GM19372 (cell line): ENCODE measurements at regions not wholly inside any gene's neighbourhood (a gene's known extent, or its start where the extent isn't known, plus 50 kb on each side); places are given as distances from the start of the nearest gene placed in this dataset.
"Not testable (repeated sequence)": the region's sequence is repeated elsewhere in the genome, so short reads cannot be mapped to it uniquely, and the experiment has no call there.

Experiments used
- ATAC-seq: cut with Tn5 transposase; IDR thresholded peaks from one replicate; pipeline ENCODE4 v1.9.1; 2021; ENCODE audit warnings: mild to moderate bottlenecking, low read depth, moderate library complexity; ENCODE audit not compliant: unreplicated experiment

GRCh38 chr9:109652971-109653370, 127.0 kb upstream of the PALM2AKAP2 start:
- no peak for ATAC-seq

GRCh38 chr9:109653470-109653869, 126.5 kb upstream of the PALM2AKAP2 start:
- no peak for ATAC-seq

DNA sequence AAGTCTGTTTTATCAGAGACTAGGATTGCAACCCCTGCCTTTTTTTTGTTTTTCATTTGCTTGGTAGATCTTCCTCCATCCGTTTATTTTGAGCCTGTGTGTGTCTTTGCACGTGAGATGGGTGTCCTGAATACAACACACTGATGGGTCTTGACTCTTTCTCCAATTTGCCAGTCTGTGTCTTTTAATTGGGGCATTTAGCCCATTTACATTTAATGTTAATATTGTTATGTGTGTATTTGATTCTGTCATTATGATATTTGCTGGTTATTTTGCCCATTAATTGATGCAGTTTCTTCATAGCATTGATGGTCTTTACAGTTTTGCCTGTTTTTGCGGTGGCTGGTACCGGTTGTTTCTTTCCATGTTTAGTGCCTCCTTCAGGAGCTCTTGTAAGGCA, 116.0 kb upstream of the PALM2AKAP2 start:
- ATAC-seq = not testable (repeated sequence)

DNA sequence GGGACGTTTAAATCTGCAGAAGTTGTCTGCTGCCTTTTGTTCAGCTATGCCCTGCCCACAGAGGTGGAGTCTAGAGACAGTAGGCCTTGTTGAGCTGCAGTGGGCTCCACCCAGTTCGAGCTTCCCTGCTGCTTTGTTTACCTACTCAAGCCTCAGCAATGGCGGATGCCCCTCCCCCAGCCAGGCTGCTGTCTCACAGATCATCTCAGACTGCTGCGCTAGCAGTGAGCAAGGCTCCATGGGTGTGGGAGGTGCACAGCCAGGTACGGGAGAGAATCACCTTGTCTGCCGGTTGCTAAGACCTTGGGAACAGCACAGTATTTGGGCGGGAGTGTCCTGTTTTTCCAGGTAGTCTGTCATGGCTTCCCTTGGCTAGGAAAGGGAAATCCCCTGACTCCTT, 114.3 kb upstream of the PALM2AKAP2 start:
- not testable (repeated sequence) for ATAC-seq

DNA sequence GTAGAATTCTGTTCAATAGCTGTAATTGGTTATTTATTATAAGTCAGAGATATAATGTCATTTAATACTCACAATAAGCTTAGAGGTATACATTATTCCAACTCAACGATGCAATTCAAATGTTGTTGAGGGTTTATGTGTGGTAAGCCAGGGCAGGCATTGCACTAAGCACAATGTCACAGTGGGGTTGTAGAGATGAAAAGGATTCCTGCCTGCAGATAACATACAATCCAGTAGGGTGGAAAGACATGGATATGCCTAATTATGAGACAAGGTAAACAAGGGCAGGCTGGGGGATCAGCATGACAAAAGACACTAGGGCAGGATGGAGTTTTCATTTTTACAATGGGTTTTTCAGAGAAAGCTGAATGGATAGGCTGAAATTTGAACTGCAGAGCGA, 98.7 kb upstream of the PALM2AKAP2 start:
- ATAC-seq = no peak

DNA sequence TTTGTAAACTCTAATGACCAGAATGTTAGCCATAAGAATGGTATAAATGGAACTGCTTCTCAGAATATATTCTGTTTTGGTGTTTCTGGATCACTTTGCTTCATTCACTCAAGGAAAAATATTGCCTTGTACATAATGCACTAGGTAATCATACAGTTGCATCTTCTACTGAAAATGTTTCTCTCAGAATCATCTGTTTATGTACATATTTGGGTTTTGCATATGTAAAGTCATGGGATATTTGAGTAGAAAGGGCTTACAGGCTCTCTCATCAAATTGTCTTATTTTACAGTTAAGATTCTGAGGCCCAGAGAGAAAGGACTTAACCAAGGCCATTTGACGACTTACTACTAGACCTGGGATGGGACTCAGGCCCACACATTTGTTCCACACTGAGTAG, 97.8 kb upstream of the PALM2AKAP2 start:
- ATAC-seq = no peak

DNA sequence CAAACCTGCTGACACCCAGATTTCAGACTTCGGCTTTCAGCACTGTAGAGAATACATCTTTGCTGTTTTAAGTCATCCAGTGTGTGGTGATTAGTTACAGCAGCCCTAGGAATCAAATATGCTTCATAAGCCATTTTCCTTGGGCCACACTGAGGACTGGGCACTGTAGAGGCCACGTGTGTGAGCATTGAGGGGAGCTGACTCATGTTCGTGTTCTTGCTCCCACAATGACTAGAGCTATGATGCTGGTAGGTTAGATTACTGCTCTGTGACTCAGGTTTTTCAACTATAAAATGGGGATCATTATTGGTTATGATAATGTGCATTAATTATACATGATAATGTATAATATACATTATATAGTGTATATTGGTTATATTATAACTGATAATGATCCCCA, 96.5 kb upstream of the PALM2AKAP2 start:
- no peak for ATAC-seq

DNA sequence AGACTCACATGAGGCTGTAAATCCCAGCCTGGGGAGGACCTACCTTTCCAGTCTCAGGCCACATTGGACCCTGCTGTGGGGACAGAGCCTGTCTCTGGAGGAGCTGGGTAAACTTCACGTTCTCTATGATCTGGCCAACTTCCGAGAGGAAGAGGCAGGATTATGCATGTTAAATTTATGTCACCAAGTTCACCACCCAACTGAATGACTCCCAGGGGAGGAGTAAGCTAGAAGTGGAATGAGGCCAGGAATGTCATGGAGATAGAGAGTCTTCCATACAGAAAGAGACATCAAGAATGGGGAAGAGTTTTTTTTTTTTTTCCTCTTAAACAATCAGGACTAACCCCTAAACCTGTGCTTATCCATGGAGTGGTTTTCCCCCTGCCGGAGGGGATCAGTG, 90.3 kb upstream of the PALM2AKAP2 start:
- no peak for ATAC-seq

GRCh38 chr9:109699019-109699418, 81.0 kb upstream of the PALM2AKAP2 start:
- no peak for ATAC-seq

DNA sequence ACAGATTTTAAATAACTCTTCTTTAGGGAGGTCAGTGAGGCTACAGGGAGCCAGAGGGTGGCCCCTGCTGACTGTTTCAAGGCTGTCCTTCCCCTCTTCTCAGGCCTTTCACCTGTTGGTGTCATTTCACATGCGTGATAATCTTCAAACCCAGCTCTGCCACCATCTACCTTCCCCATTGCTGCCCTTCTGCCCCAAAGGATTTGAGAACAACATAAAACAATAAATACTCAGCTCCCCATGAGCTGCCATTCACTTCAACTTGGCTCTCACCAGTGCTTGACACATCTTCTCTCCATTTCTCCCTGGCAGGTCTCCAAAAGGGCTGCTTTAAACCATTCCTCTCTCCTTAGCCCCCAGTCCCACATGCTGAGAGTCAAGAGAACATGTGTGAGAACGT, 75.5 kb upstream of the PALM2AKAP2 start:
- no peak for ATAC-seq

- no peak for ATAC-seq
These were observed 74.5 kb upstream of the PALM2AKAP2 start for GRCh38 chr9:109705515-109705914.

DNA sequence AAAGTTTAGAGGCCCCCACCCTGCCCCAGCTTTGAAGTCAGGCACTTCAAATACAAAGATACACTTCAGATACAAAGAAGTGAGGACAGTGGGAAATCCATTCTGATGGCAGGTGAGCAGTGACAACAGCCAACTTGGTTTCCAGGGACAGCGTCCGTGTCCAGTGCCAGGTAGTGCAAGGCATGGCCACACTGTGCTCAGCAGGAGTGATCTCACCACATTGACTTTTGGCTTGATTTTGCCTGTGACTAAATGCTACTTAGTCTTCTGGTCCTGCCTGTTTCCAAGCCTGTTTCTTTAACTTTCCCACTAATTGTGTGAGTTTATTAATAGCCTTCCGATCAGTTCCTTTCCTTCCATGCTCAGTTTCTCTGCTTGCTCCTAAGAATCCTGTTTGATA, 72.6 kb upstream of the PALM2AKAP2 start:
- no peak for ATAC-seq

DNA sequence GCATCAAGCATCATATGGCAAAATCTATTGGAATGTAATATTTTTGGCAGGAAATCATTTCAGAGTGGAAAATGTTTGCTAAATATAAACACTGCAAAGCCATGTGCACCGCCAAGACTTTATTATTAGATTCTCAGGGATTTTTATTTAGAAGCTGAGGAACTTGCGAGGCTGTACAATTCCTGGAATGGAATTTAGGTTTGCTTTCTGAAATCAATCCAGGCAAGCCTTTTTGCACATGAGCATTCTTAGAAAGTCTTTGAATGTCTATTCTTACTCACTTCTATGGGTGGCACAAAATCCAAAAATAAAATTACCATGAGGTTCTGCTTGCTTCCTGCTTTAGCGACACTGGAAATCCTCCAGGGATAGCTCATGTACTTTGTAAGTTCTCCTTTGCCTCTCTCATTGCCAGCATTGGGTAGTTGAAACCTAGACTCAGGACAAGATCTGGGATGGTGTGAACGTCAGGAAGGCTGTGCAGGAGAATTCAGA, 71.5 kb upstream of the PALM2AKAP2 start:
- ATAC-seq = no peak

DNA sequence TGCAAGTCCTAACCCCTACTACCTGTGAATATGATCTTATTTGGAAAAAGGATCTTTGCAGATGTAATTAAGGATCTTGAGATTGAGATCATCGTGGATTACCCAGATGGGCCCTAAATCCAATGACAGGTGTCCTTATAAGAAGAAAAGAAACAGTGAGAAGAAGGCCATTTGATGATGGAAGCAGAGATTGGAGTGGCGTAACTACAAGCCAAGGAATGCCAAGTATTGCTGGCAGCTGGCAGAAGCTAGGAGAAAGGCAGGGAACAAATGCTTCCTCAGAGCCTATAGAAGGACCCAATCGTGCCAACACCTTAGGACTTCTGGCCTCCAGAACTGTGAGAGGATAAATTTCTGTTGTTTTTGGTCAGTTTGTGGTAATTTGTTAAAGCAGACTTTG, 70.1 kb upstream of the PALM2AKAP2 start:
- no peak for ATAC-seq

DNA sequence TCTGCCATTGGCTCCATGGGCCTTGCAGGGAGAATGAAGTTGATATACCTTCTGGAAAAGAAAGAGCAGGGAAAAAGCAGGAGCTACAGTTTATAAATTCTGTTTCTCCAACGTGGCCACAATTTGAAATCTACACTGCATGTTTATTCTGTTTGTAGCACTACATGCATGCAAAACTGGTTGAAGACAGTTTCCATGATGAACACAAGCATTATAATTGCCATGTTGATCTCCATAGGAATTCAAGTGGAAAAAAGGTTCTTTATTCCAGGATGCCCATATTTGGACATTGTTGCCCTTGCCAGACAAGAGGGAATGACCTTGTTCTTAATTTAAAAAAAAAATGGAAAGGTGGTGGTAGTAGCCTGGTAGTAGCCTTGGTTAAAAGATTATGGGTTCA, 69.2 kb upstream of the PALM2AKAP2 start:
- no peak for ATAC-seq

DNA sequence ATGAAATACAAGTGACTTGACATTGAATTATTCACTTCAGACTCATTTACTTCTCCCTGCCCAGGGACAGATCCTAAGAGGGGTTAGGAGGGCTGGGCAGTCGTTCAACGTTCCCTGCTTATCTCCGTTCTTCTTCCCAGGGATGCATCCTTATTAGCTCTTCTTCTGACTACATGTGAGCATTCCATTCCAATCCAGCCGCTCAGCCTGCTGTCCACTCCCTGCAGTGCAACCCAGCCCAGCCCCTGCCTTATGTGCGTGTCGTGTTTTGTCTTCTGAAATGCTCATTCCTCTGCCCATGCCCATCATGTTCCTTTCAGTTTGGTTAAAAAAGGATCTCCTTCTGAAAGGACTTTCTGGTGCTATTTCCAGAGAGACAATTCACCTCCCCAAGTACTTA, 64.7 kb upstream of the PALM2AKAP2 start:
- no peak for ATAC-seq

DNA sequence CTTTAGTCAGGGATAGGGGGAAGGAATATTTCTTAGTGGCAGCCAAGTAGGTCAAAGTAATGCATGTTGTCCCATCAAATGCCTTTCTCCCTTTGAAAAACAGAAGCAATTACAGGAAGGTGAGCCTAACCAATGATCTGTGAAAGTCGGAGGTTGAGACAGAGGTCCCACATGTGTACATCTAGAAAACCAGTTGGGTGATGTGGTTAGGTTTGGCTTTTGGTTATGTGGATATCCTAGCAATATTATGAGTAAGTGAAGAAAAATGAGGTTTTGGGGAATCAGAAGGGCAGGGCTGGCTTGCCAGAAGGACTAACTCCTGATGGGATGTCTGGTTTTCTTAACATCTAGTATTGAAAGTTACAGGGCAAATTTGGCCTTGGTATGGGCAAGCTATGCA, 63.4 kb upstream of the PALM2AKAP2 start:
- ATAC-seq = no peak

- ATAC-seq = no peak
These were observed 62.7 kb upstream of the PALM2AKAP2 start for GRCh38 chr9:109717342-109717741.

DNA sequence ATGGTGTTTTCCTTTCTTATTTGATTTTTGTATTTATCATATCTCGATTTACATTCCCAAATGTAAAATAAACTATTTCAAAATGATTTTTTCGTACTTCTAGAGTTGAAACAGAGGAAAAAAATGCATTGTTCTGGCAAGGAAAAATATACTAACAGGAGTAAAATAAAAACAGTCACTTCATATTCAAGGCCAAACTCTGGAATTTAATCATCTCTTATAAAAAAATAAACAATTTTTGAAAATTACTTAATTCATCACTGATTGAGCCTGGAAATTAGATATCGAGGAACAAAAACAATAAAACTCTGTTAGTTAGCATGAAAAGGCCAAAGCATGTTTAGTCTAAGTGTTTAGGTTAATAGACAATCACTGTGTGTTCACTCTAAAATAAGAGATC, 61.1 kb upstream of the PALM2AKAP2 start:
- ATAC-seq = no peak

GRCh38 chr9:109721001-109721400, 59.0 kb upstream of the PALM2AKAP2 start:
- no peak for ATAC-seq

GRCh38 chr9:109722007-109722406, 58.0 kb upstream of the PALM2AKAP2 start:
- no peak for ATAC-seq

DNA sequence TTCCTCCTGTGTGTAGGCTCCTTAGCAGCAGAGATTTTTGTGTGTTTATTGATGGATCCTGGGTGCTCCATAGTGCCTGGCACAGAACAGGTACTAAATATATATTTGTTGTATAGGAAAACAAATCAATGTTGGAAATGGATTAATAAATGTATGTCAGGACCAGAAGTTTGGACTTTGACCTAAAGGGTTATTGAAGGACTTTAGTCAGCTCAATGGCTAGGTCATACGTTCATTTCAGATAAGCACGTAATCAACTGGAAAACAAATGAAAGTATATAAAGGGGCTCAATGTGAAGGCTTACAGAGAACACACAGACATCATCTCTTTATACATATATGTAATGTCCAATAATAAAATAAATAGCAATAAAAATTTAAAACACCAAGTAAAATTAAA, 56.2 kb upstream of the PALM2AKAP2 start:
- ATAC-seq = no peak

DNA sequence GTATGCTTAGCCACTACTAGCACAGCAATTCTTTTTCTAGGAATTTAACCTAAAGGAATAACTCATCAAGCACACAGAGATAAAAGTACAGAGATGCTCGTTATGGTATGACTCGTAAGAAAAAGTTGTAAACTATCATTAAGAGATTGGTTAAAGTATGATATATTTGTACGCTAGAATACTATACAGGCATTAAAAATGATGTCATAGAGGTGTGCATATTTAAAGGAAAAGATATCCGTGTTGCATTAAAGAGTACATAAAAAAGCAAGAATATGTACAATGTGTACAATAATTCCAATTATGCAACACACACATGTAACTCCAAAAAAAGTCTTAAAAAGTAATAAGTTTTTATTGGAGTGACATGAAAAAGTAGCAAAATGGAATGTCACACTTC, 54.5 kb upstream of the PALM2AKAP2 start:
- ATAC-seq = no peak
